BLaER1 (cell line): ENCODE measurements at regions not wholly inside any gene's neighbourhood (a gene's known extent, or its start where the extent isn't known, plus 50 kb on each side); places are given as distances from the start of the nearest gene placed in this dataset.

ENCODE experiments used
- H3K27ac ChIP-seq: shearing (Covaris generic); formaldehyde crosslinking; 2 replicates; pipeline ENCODE4 v1.8.1; 2022
- H3K27me3 ChIP-seq: shearing (Covaris generic); formaldehyde crosslinking; 2 replicates; pipeline ENCODE4 v1.8.1; 2022
- H3K36me3 ChIP-seq: shearing (Covaris generic); formaldehyde crosslinking; 2 replicates; pipeline ENCODE4 v1.8.1; 2022
- H3K4me1 ChIP-seq: shearing (Covaris generic); formaldehyde crosslinking; 2 replicates; pipeline ENCODE4 v1.8.1; 2022
- H3K4me2 ChIP-seq: shearing (Covaris generic); formaldehyde crosslinking; 2 replicates; pipeline ENCODE4 v1.8.1; 2022
- H3K4me3 ChIP-seq: shearing (Covaris generic); formaldehyde crosslinking; 2 replicates; pipeline ENCODE4 v1.8.1; 2022
- H3K9ac ChIP-seq: shearing (Covaris generic); formaldehyde crosslinking; 2 replicates; pipeline ENCODE4 v1.8.1; 2022
- H3K9me3 ChIP-seq: shearing (Covaris generic); formaldehyde crosslinking; 2 replicates; pipeline ENCODE4 v1.8.1; 2022
- H4K20me1 ChIP-seq: shearing (Covaris generic); formaldehyde crosslinking; 2 replicates; pipeline ENCODE4 v1.8.1; 2022
- Cebpa-rat ChIP-seq: shearing (Covaris generic); IDR thresholded peaks from 2 replicates; pipeline ENCODE4 v1.8.1; 2022

DNA sequence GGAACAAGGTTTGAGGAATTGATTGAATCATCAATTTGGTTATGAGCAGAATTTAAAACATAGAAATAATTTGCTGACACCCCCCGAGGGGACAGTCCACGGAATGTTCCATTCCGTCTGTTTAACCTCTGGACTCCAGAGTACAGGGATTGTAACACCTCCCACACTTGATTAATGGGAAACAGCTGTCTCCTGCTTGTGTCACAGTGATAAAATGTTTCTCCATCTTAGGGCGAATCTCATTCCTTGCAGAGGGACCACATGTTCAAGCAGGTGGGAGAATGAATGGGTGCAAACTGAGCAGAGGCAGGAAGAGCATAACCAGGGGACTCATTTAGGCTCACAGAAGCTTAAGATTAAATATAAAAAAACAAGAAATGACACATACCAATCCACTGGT, 249.5 kb upstream of the RBFOX1 start:
- peaks cover 16% of the 10 kb centered on the region for H3K4me1 ChIP-seq
- H3K9me3 ChIP-seq: no peaks in the 10 kb centered on the region
- H4K20me1 ChIP-seq: no peaks in the 10 kb centered on the region
- no peaks in the 10 kb centered on the region for H3K27me3 ChIP-seq
- no peaks in the 10 kb centered on the region for H3K36me3 ChIP-seq
- H3K4me3 ChIP-seq: no peak overlapping the region
- no peak overlapping the region for H3K9ac ChIP-seq
- no peak overlapping the region for H3K27ac ChIP-seq
- H3K4me2 ChIP-seq: no peak overlapping the region
- TF ChIP-seq Cebpa-rat: no peak

- no peaks in the 10 kb centered on the region for H3K36me3 ChIP-seq
- no peaks in the 10 kb centered on the region for H3K4me1 ChIP-seq
- no peaks in the 10 kb centered on the region for H4K20me1 ChIP-seq
- no peak overlapping the region for H3K4me2 ChIP-seq
- H3K9ac ChIP-seq: no peak overlapping the region
- no peaks in the 10 kb centered on the region for H3K9me3 ChIP-seq
- H3K4me3 ChIP-seq: no peak overlapping the region
- no peak overlapping the region for H3K27ac ChIP-seq
- H3K27me3 ChIP-seq: no peaks in the 10 kb centered on the region
- no peak for TF ChIP-seq Cebpa-rat
Measured at GRCh38 chr16:7077636-7078035, 255.0 kb upstream of the RBFOX1 start.

DNA sequence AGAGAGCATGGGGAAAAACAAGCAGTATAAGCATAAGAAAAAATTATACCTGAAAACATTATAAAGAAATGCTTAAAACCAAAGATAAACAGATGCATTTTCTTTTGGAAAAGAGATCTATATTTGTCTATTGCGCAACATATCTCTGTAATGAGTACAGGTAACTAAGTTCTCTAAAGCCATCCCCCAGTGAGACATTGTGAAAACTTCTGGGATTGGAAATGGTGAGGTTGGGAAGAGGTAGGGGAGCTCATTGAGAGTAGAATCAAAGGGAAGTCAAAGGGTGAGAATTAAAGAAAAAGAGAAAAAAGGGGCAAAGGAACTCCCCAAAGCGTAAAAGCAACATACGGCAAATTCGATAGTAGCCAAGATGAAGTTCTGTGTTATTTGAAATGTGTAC, 257.9 kb upstream of the RBFOX1 start:
- Histone ChIP-seq H3K4me2 (no peak overlapping the region), H3K9ac (no peak overlapping the region), H3K9me3 (no peaks in the 10 kb centered on the region), H3K4me3 (no peak overlapping the region), H3K27me3 (no peaks in the 10 kb centered on the region), H3K27ac (no peak overlapping the region), H4K20me1 (no peaks in the 10 kb centered on the region), H3K4me1 (no peaks in the 10 kb centered on the region), H3K36me3 (no peaks in the 10 kb centered on the region)
- peak; percentile 90; the same call in 1 of the 2 replicates for TF ChIP-seq Cebpa-rat

- H3K9me3 ChIP-seq: no peaks in the 10 kb centered on the region
- H4K20me1 ChIP-seq: no peaks in the 10 kb centered on the region
- H3K9ac ChIP-seq: no peak overlapping the region
- no peak overlapping the region for H3K4me3 ChIP-seq
- no peaks in the 10 kb centered on the region for H3K36me3 ChIP-seq
- no peaks in the 10 kb centered on the region for H3K27me3 ChIP-seq
- H3K4me2 ChIP-seq: no peak overlapping the region
- H3K4me1 ChIP-seq: no peaks in the 10 kb centered on the region
- no peak for TF ChIP-seq Cebpa-rat
- no peak overlapping the region for H3K27ac ChIP-seq
Measured at GRCh38 chr16:7057458-7057857, 275.2 kb upstream of the RBFOX1 start.

DNA sequence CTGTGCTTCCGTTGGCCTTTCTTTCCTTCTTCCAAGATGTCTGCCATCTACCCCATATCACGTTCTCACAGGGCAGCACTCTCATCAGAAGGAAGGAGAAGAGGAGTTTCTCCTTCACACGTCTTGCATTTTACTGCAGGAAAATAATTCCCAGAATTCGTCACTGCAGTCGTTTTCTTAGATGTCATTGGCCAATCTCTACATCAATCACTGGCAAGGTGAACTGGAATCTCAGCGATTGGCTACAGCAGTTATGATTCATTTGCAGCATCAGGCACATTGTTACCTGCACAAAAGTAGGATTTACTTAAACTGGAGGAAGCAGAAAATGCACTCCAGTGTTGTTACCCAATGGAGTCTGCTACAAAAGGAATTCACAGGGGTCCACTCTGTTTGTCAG, 277.2 kb upstream of the RBFOX1 start:
- no peaks in the 10 kb centered on the region for H3K27me3 ChIP-seq
- H3K9me3 ChIP-seq: no peaks in the 10 kb centered on the region
- H3K36me3 ChIP-seq: no peaks in the 10 kb centered on the region
- H3K27ac ChIP-seq: no peak overlapping the region
- no peak for TF ChIP-seq Cebpa-rat
- no peaks in the 10 kb centered on the region for H3K4me1 ChIP-seq
- no peak overlapping the region for H3K4me3 ChIP-seq
- no peak overlapping the region for H3K9ac ChIP-seq
- no peaks in the 10 kb centered on the region for H4K20me1 ChIP-seq
- no peak overlapping the region for H3K4me2 ChIP-seq

DNA sequence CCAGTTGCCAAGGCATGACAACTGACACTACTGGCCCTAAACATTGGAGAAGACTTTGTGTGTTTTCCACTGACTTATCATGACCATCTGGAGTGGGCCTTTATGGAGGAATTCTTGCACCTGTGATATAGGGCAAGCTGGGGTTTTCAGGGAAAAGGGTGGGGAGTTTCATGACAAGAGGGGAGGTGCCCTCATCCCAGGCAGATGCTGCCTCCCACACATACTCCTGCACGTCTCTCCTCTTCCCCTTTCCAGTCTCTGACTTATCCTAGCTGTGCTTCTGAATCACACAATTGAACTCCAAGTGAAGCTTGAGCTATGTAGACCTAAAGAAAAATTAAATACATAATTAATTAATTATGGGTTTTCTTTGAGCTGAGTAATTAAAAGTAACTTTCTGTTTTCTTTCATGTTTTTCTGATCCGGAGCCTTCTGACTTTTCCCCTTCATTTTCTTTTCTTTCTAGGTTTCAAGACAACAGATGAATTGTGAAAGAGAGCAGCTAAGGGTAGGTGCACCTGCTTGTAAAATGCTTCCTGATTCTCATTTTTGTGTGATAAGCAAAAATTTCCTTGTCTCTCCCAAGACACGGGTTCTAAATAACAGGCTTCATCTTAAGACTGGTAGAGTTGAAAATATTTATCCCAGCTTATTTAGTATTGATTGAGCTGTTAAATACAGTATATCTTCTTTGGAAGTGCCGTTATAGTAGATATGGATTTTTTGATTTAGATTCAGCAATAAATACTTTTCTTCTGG, 280.9 kb upstream of the RBFOX1 start:
- Histone ChIP-seq H3K9ac (no peak overlapping the region), H3K9me3 (no peaks in the 10 kb centered on the region), H4K20me1 (no peaks in the 10 kb centered on the region), H3K4me3 (no peak overlapping the region), H3K36me3 (no peaks in the 10 kb centered on the region), H3K4me2 (no peak overlapping the region), H3K27ac (no peak overlapping the region), H3K4me1 (no peaks in the 10 kb centered on the region), H3K27me3 (no peaks in the 10 kb centered on the region)
- TF ChIP-seq Cebpa-rat: no peak

- Histone ChIP-seq H3K27me3 (no peaks in the 10 kb centered on the region), H3K4me3 (no peak overlapping the region), H4K20me1 (no peaks in the 10 kb centered on the region), H3K36me3 (no peaks in the 10 kb centered on the region), H3K9ac (no peak overlapping the region), H3K27ac (no peak overlapping the region), H3K4me1 (peaks cover 5% of the 10 kb centered on the region; the same call in 1 of the 2 replicates), H3K4me2 (no peak overlapping the region), H3K9me3 (no peaks in the 10 kb centered on the region)
- TF ChIP-seq Cebpa-rat: no peak
Measured at GRCh38 chr16:7044331-7044730, 288.3 kb upstream of the RBFOX1 start.

GRCh38 chr16:7038475-7038874, 294.2 kb upstream of the RBFOX1 start:
- Histone ChIP-seq H3K9me3 (no peaks in the 10 kb centered on the region), H3K36me3 (no peaks in the 10 kb centered on the region), H3K4me2 (no peak overlapping the region), H3K27ac (no peak overlapping the region), H3K9ac (no peak overlapping the region), H3K27me3 (no peaks in the 10 kb centered on the region), H4K20me1 (no peaks in the 10 kb centered on the region), H3K4me3 (no peak overlapping the region), H3K4me1 (peaks cover 44% of the 10 kb centered on the region)
- TF ChIP-seq Cebpa-rat: no peak

DNA sequence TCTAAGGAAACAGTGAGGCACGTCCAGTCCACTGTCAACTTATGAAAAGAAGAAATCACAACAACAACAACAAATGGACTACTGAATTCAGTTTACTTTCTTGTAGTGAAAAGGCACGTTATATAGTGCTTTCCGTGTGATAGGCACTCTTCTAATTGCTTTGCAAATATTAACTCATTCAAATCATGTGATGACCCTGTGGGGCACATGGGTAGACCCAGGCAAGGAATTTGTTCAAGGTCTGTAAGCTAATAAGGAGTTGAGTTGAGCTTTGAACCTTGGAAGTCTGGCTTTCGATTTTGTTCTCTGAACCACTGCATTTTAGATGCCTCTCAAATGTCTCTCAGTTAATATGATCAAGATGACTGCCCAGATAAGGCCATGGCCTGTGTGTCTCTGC, 295.1 kb upstream of the RBFOX1 start:
- no peak overlapping the region for H3K27ac ChIP-seq
- H3K4me3 ChIP-seq: no peak overlapping the region
- TF ChIP-seq Cebpa-rat: no peak
- H3K4me1 ChIP-seq: peaks cover 44% of the 10 kb centered on the region
- H3K9me3 ChIP-seq: no peaks in the 10 kb centered on the region
- H4K20me1 ChIP-seq: no peaks in the 10 kb centered on the region
- H3K9ac ChIP-seq: no peak overlapping the region
- no peaks in the 10 kb centered on the region for H3K36me3 ChIP-seq
- H3K4me2 ChIP-seq: peak overlapping the region; percentile 59
- H3K27me3 ChIP-seq: no peaks in the 10 kb centered on the region

DNA sequence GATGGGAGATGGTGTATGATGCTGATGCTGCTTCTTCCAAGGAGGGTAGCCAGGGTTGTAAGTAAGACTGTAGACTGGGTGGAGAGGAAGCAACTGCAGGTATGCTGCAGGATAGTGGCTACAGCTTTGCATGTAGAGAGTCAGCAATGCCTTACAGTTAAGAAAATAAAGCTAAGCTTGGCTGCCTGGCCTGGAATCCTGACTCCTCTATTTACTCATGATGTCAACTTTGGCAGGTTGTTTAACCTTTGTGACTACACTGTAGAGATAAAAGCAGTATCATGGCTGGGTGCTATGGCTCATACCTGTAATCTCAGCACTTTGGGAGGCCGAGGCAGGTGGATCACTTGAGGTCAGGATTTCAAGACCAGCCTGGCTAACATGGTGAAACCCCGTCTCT, 301.6 kb upstream of the RBFOX1 start:
- H3K9me3 ChIP-seq: no peaks in the 10 kb centered on the region
- H3K4me1 ChIP-seq: peaks cover 12% of the 10 kb centered on the region
- H3K27me3 ChIP-seq: no peaks in the 10 kb centered on the region
- no peak overlapping the region for H3K27ac ChIP-seq
- H3K4me2 ChIP-seq: no peak overlapping the region
- no peak overlapping the region for H3K4me3 ChIP-seq
- TF ChIP-seq Cebpa-rat: no peak
- H4K20me1 ChIP-seq: no peaks in the 10 kb centered on the region
- H3K9ac ChIP-seq: no peak overlapping the region
- no peaks in the 10 kb centered on the region for H3K36me3 ChIP-seq

- no peaks in the 10 kb centered on the region for H3K27me3 ChIP-seq
- no peaks in the 10 kb centered on the region for H4K20me1 ChIP-seq
- H3K4me3 ChIP-seq: no peak overlapping the region
- no peak overlapping the region for H3K9ac ChIP-seq
- no peaks in the 10 kb centered on the region for H3K36me3 ChIP-seq
- H3K4me2 ChIP-seq: no peak overlapping the region
- H3K4me1 ChIP-seq: no peaks in the 10 kb centered on the region
- TF ChIP-seq Cebpa-rat: no peak
- H3K27ac ChIP-seq: no peak overlapping the region
- H3K9me3 ChIP-seq: no peaks in the 10 kb centered on the region
Measured at GRCh38 chr16:7027401-7027800, 305.2 kb upstream of the RBFOX1 start.
